CD14-positive monocyte (primary cell): ENCODE measurements at regions not wholly inside any gene's neighbourhood (a gene's known extent, or its start where the extent isn't known, plus 50 kb on each side); places are given as distances from the start of the nearest gene placed in this dataset.

ENCODE experiments used
- DNase-seq, 3 donors: peaks; one replicate each; pipeline ENCODE4 v3.0.0-alpha.2; 2011 to 2022
- H2AFZ ChIP-seq: 2 replicates; pipeline ENCODE4 v1.6.0; 2012; ENCODE audit warnings: mild to moderate bottlenecking, low read depth, low read length, inconsistent platforms; ENCODE audit not compliant: insufficient read depth, poor library complexity, severe bottlenecking
- H3K27ac ChIP-seq, 2 donors: 1 replicate in 1 of 2; 2 replicates in 1 of 2; pipeline ENCODE4 v1.5.1; 2012 to 2013; ENCODE audit warnings: low read length in 2 of 2, control low read depth in 1 of 2, inconsistent platforms in 1 of 2, low read depth in 1 of 2, mild to moderate bottlenecking in 1 of 2
- H3K27me3 ChIP-seq, 2 donors: one replicate each; pipeline versions ENCODE4 v1.6.0 to v1.6.1; 2011 to 2013; ENCODE audit warnings: low read length in 2 of 2; ENCODE audit not compliant: control insufficient read depth in 2 of 2, insufficient read depth in 2 of 2
- H3K36me3 ChIP-seq, 2 donors: replicated peaks in 1 of 2; 1 replicate in 1 of 2; 2 replicates in 1 of 2; pipeline versions ENCODE4 v1.5.1 to v1.6.1; 2012 to 2013; ENCODE audit warnings: low read length in 2 of 2, control low read depth in 1 of 2, inconsistent platforms in 1 of 2, mild to moderate bottlenecking in 1 of 2; ENCODE audit not compliant: insufficient read depth in 2 of 2, control insufficient read depth in 1 of 2
- H3K4me1 ChIP-seq, 2 donors: 1 replicate in 1 of 2; 2 replicates in 1 of 2; pipeline versions ENCODE4 v1.5.1 to v1.6.1; 2012 to 2013; ENCODE audit warnings: low read length in 2 of 2, control low read depth in 1 of 2, inconsistent platforms in 1 of 2, mild to moderate bottlenecking in 1 of 2, moderate library complexity in 1 of 2; ENCODE audit not compliant: insufficient read depth in 2 of 2, control insufficient read depth in 1 of 2
- H3K4me2 ChIP-seq: replicated peaks from 2 replicates; pipeline ENCODE3; 2012; ENCODE audit warnings: low read length, moderate library complexity, mild to moderate bottlenecking; ENCODE audit not compliant: poor library complexity, severe bottlenecking; ENCODE audit errors: extremely low read depth
- H3K4me3 ChIP-seq, 3 experiments: fragments of 200-600 bp in 1 of 3; sonication (generic) in 1 of 3; replicated peaks in 1 of 3; 1 replicate in 2 of 3; 2 replicates in 1 of 3; pipeline ENCODE4 v1.5.1; 2011 to 2013; ENCODE audit warnings: low read length in 3 of 3, mild to moderate bottlenecking in 3 of 3, control low read depth in 2 of 3, low read depth in 2 of 3, inconsistent platforms in 1 of 3, moderate library complexity in 1 of 3
- H3K79me2 ChIP-seq: 2 replicates; pipeline ENCODE4 v1.6.0; 2012; ENCODE audit warnings: mild to moderate bottlenecking, control low read depth, inconsistent platforms, low read length, moderate library complexity; ENCODE audit not compliant: insufficient read depth
- H3K9ac ChIP-seq: 2 replicates; pipeline ENCODE4 v1.6.0; 2017; ENCODE audit warnings: low read length, mild to moderate bottlenecking; ENCODE audit not compliant: insufficient read depth, poor library complexity, severe bottlenecking
- H3K9me3 ChIP-seq, 2 donors: replicated peaks in 1 of 2; 1 replicate in 1 of 2; 2 replicates in 1 of 2; pipeline versions ENCODE4 v1.5.1 to v1.6.1; 2012 to 2013; ENCODE audit warnings: low read length in 2 of 2, control low read depth in 1 of 2; ENCODE audit not compliant: control insufficient read depth in 1 of 2, insufficient read depth in 1 of 2
- H4K20me1 ChIP-seq: 2 replicates; pipeline ENCODE4 v1.6.0; 2012; ENCODE audit warnings: mild to moderate bottlenecking, low read length, control low read depth, moderate library complexity; ENCODE audit not compliant: insufficient read depth
- H3K27ac Mint-ChIP-seq, 7 donors: one replicate each; pipeline ENCODE4 v1.8.0; 2020; ENCODE audit warnings: mild to moderate bottlenecking in 7 of 7, mixed read lengths in 7 of 7, moderate library complexity in 6 of 7, inconsistent platforms in 2 of 7
- H3K27me3 Mint-ChIP-seq, 3 donors: one replicate each; pipeline ENCODE4 v1.8.0; 2021 to 2022; ENCODE audit warnings: low read depth in 3 of 3, mild to moderate bottlenecking in 3 of 3, mixed read lengths in 3 of 3, moderate library complexity in 3 of 3, inconsistent platforms in 1 of 3
- H3K36me3 Mint-ChIP-seq, 2 donors: one replicate each; pipeline ENCODE4 v1.8.0; 2020; ENCODE audit warnings: mixed read lengths in 2 of 2, inconsistent platforms in 1 of 2, mild to moderate bottlenecking in 1 of 2
- H3K4me1 Mint-ChIP-seq: one replicate; pipeline ENCODE4 v1.8.0; 2020; ENCODE audit warnings: mild to moderate bottlenecking, mixed read lengths
- H3K4me3 Mint-ChIP-seq, 2 donors: one replicate each; pipeline ENCODE4 v1.8.0; 2020; ENCODE audit warnings: mild to moderate bottlenecking in 2 of 2, mixed read lengths in 2 of 2, moderate library complexity in 1 of 2
- H3K9me3 Mint-ChIP-seq, 7 donors: one replicate each; pipeline ENCODE4 v1.8.0; 2020 to 2022; ENCODE audit warnings: mixed read lengths in 7 of 7, mild to moderate bottlenecking in 6 of 7, moderate library complexity in 6 of 7, inconsistent platforms in 2 of 7
- WGBS: methylation state at CpG from one replicate; pipeline ENCODE4 v1.1.5; 2013; ENCODE audit warnings: missing lambda C conversion rate; ENCODE audit not compliant: insufficient coverage; 5-methylcytosine and 5-hydroxymethylcytosine counted together
- intact Hi-C, 2 donors: fragments of 100-400 bp; cut with micrococcal nuclease; formaldehyde crosslinking; loops; one replicate each; pipeline versions ENCODE4 v1.15.0 to v1.15.1; 2023
- TF ChIP-seq, protein P1 (sequence below): fragments of 200-600 bp; IDR thresholded peaks from one replicate; pipeline ENCODE4 v1.8.0; 2022; ENCODE audit warnings: antibody characterized with exemption, mild to moderate bottlenecking

DNA sequence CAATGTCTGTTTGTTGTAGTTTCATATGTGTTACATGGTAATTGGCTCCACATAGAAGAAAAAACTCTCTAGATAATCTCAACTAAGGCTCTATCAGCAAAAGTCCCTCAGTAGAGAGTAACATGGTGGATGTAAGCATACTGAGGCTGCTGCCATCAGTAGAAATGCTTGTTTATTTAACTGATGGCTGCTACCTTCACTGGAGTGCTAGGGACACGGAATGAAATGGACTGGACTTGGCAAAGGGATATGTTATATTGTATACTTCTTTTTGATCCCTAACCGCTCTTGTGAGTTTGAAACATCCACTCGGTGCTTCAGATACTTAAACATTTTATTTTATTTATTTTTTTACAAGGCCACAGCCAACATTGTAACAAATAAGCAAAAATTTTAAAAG, 143.0 kb downstream of the ZNF281 start:
- no peak overlapping the region for H3K4me2 ChIP-seq
- TF ChIP-seq, protein P1, sequence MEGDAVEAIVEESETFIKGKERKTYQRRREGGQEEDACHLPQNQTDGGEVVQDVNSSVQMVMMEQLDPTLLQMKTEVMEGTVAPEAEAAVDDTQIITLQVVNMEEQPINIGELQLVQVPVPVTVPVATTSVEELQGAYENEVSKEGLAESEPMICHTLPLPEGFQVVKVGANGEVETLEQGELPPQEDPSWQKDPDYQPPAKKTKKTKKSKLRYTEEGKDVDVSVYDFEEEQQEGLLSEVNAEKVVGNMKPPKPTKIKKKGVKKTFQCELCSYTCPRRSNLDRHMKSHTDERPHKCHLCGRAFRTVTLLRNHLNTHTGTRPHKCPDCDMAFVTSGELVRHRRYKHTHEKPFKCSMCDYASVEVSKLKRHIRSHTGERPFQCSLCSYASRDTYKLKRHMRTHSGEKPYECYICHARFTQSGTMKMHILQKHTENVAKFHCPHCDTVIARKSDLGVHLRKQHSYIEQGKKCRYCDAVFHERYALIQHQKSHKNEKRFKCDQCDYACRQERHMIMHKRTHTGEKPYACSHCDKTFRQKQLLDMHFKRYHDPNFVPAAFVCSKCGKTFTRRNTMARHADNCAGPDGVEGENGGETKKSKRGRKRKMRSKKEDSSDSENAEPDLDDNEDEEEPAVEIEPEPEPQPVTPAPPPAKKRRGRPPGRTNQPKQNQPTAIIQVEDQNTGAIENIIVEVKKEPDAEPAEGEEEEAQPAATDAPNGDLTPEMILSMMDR, result no peak
- peaks cover 0 to 3% (median 0%) of the 10 kb centered on the region in 3 donors for H3K27me3 Mint-ChIP-seq
- DNase-seq, result no peak
- H3K27ac ChIP-seq, result no peak overlapping the region
- no peak overlapping the region for H2AFZ ChIP-seq
- H3K79me2 ChIP-seq, result no peaks in the 10 kb centered on the region
- no peaks in the 10 kb centered on the region for H4K20me1 ChIP-seq
- H3K9me3 ChIP-seq, result no peaks in the 10 kb centered on the region
- H3K36me3 ChIP-seq, result no peaks in the 10 kb centered on the region
- H3K4me3 ChIP-seq, result no peak overlapping the region
- H3K36me3 Mint-ChIP-seq, result no peaks in the 10 kb centered on the region
- H3K27me3 ChIP-seq, result no peaks in the 10 kb centered on the region
- no peak overlapping the region for H3K27ac Mint-ChIP-seq
- no peaks in the 10 kb centered on the region for H3K9me3 Mint-ChIP-seq
- H3K9ac ChIP-seq, result no peak overlapping the region
- H3K4me1 Mint-ChIP-seq, result peaks cover 8% of the 10 kb centered on the region
- WGBS, result no CpG with 5 or more reads among the region's 3 CpGs
- H3K4me3 Mint-ChIP-seq, result no peak overlapping the region
- H3K4me1 ChIP-seq, result peaks cover 0 to 7% of the 10 kb centered on the region in 2 donors
- intact Hi-C loops, result loop anchor here in 1 of 2 donors (10.0 kb wide), 1 partner anchor 102 kb away; no protein-coding TSS in a partner anchor

DNA sequence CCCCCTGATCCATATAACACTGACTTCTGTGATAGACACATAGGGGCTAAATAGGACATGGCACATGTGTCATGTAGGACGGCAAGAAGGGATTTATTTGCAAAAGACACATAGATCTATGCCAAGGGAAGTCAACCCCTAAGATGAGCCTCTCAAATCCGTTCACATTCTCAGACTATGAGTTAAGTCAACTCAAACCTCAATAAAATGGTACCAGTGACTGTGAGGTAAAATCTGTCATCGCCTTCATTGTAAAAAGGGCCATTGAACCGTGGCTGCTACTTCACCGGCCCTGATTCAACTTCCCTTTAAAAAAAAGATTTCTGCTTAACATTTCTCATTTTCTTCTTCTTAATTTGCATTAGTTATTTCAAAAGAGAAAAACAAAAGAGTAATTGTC, 144.0 kb downstream of the ZNF281 start:
- Histone ChIP-seq H3K4me1 (peaks cover 0 to 7% of the 10 kb centered on the region in 2 donors), H3K4me2 (no peak overlapping the region), H3K79me2 (no peaks in the 10 kb centered on the region), H3K27ac (no peak overlapping the region), H3K36me3 (no peaks in the 10 kb centered on the region), H4K20me1 (no peaks in the 10 kb centered on the region), H3K4me3 (no peak overlapping the region), H3K9ac (no peak overlapping the region), H3K9me3 (no peaks in the 10 kb centered on the region), H2AFZ (no peak overlapping the region), H3K27me3 (no peaks in the 10 kb centered on the region)
- Mint-ChIP-seq H3K4me3 (no peak overlapping the region), H3K9me3 (no peaks in the 10 kb centered on the region), H3K27me3 (no peaks in the 10 kb centered on the region), H3K27ac (no peak overlapping the region), H3K4me1 (peaks cover 8% of the 10 kb centered on the region), H3K36me3 (no peaks in the 10 kb centered on the region)
- no CpG with 5 or more reads among the region's 5 CpGs for WGBS
- DNase-seq, result no peak
- intact Hi-C loops, result loop anchor here in 1 of 2 donors (10.0 kb wide), 1 partner anchor 101 kb away; no protein-coding TSS in a partner anchor
- TF ChIP-seq, protein P1, result no peak
